Effector memory CD8-positive, alpha-beta T cell (primary cell): ENCODE measurements at regions not wholly inside any gene's neighbourhood (a gene's known extent, or its start where the extent isn't known, plus 50 kb on each side); places are given as distances from the start of the nearest gene placed in this dataset.
"Not testable (repeated sequence)": the region's sequence is repeated elsewhere in the genome, so short reads cannot be mapped to it uniquely, and the experiment has no call there.

Experiments
- ATAC-seq: fragments of 150-1000 bp; cut with Tn5 transposase; replicated peaks from 2 replicates; pipeline ENCODE4 v1.10.0; 2021; ENCODE audit warnings: mild to moderate bottlenecking, moderate library complexity
- DNase-seq, 3 experiments: peaks; one replicate each; pipeline ENCODE4 v3.0.0; 2021
- H3K27ac Mint-ChIP-seq, 2 donors: one replicate each; pipeline ENCODE4 v1.8.0; 2022; ENCODE audit warnings: mild to moderate bottlenecking in 2 of 2, mixed read lengths in 2 of 2, moderate library complexity in 2 of 2
- H3K27me3 Mint-ChIP-seq, 2 donors: one replicate each; pipeline ENCODE4 v1.8.0; 2022; ENCODE audit warnings: mixed read lengths in 2 of 2
- H3K36me3 Mint-ChIP-seq: one replicate; pipeline ENCODE4 v1.8.0; 2022; ENCODE audit warnings: mild to moderate bottlenecking, moderate library complexity, mixed read lengths; ENCODE audit not compliant: insufficient read depth
- H3K4me1 Mint-ChIP-seq, 2 donors: one replicate each; pipeline ENCODE4 v1.8.0; 2022; ENCODE audit warnings: low read depth in 2 of 2, mixed read lengths in 2 of 2
- H3K4me3 Mint-ChIP-seq, 2 donors: one replicate each; pipeline ENCODE4 v1.8.0; 2022; ENCODE audit warnings: mild to moderate bottlenecking in 2 of 2, mixed read lengths in 2 of 2, moderate library complexity in 2 of 2
- H3K9me3 Mint-ChIP-seq, 2 donors: one replicate each; pipeline ENCODE4 v1.8.0; 2022; ENCODE audit warnings: mixed read lengths in 2 of 2

- Mint-ChIP-seq H3K4me3 (no peak overlapping the region), H3K36me3 (no peaks in the 10 kb centered on the region), H3K27me3 (no peaks in the 10 kb centered on the region), H3K9me3 (no peaks in the 10 kb centered on the region), H3K27ac (no peak overlapping the region), H3K4me1 (no peaks in the 10 kb centered on the region)
- no peak for ATAC-seq
- no peak for DNase-seq
These were observed 104.9 kb downstream of the TEX13C start for GRCh38 chrX:125424536-125424935.

GRCh38 chrX:125436855-125437254 lies 117.2 kb downstream of the TEX13C start:
- no peaks in the 10 kb centered on the region for H3K27me3 Mint-ChIP-seq
- H3K36me3 Mint-ChIP-seq, result no peaks in the 10 kb centered on the region
- H3K9me3 Mint-ChIP-seq, result peaks cover 0 to 5% of the 10 kb centered on the region in 2 donors
- ATAC-seq, result no peak
- H3K27ac Mint-ChIP-seq, result no peak overlapping the region
- DNase-seq, result no peak
- no peaks in the 10 kb centered on the region for H3K4me1 Mint-ChIP-seq
- no peak overlapping the region for H3K4me3 Mint-ChIP-seq

GRCh38 chrX:125439194-125439849 lies 119.7 kb downstream of the TEX13C start:
- DNase-seq (no peak), ATAC-seq (no peak)
- peaks cover 0 to 4% of the 10 kb centered on the region in 2 donors for H3K27me3 Mint-ChIP-seq
- no peak overlapping the region for H3K4me3 Mint-ChIP-seq
- no peak overlapping the region for H3K27ac Mint-ChIP-seq
- H3K4me1 Mint-ChIP-seq, result no peaks in the 10 kb centered on the region
- H3K36me3 Mint-ChIP-seq, result no peaks in the 10 kb centered on the region
- peaks cover 0 to 5% of the 10 kb centered on the region in 2 donors for H3K9me3 Mint-ChIP-seq

GRCh38 chrX:125444659-125445058 lies 125.0 kb downstream of the TEX13C start:
- Mint-ChIP-seq H3K4me1 (no peaks in the 10 kb centered on the region), H3K4me3 (no peak overlapping the region), H3K27ac (no peak overlapping the region), H3K36me3 (no peaks in the 10 kb centered on the region), H3K27me3 (peaks cover 0 to 4% of the 10 kb centered on the region in 2 donors), H3K9me3 (no peaks in the 10 kb centered on the region)
- ATAC-seq (no peak), DNase-seq (no peak)

GRCh38 chrX:125475482-125475881 lies 155.8 kb downstream of the TEX13C start:
- no peak overlapping the region for H3K4me3 Mint-ChIP-seq
- ATAC-seq (no peak), DNase-seq (no peak)
- H3K4me1 Mint-ChIP-seq, result no peaks in the 10 kb centered on the region
- H3K27ac Mint-ChIP-seq, result no peak overlapping the region
- no peaks in the 10 kb centered on the region for H3K27me3 Mint-ChIP-seq
- no peaks in the 10 kb centered on the region for H3K36me3 Mint-ChIP-seq
- H3K9me3 Mint-ChIP-seq, result no peaks in the 10 kb centered on the region

- H3K27me3 Mint-ChIP-seq, result no peaks in the 10 kb centered on the region
- no peak for DNase-seq
- no peak overlapping the region for H3K4me3 Mint-ChIP-seq
- no peaks in the 10 kb centered on the region for H3K36me3 Mint-ChIP-seq
- no peaks in the 10 kb centered on the region for H3K9me3 Mint-ChIP-seq
- no peak overlapping the region for H3K27ac Mint-ChIP-seq
- no peak for ATAC-seq
- H3K4me1 Mint-ChIP-seq, result no peaks in the 10 kb centered on the region
These were observed 172.8 kb downstream of the TEX13C start for GRCh38 chrX:125492439-125492838.

GRCh38 chrX:125493004-125493403 lies 173.3 kb downstream of the TEX13C start:
- not testable (repeated sequence) for H3K4me3 Mint-ChIP-seq, H3K36me3 Mint-ChIP-seq, H3K9me3 Mint-ChIP-seq, H3K27me3 Mint-ChIP-seq, ATAC-seq, H3K4me1 Mint-ChIP-seq, H3K27ac Mint-ChIP-seq, DNase-seq

GRCh38 chrX:125497667-125498066 lies 178.0 kb downstream of the TEX13C start:
- no peak overlapping the region for H3K27ac Mint-ChIP-seq
- no peaks in the 10 kb centered on the region for H3K9me3 Mint-ChIP-seq
- no peak for DNase-seq
- H3K4me1 Mint-ChIP-seq, result no peaks in the 10 kb centered on the region
- no peak overlapping the region for H3K4me3 Mint-ChIP-seq
- H3K36me3 Mint-ChIP-seq, result no peaks in the 10 kb centered on the region
- no peaks in the 10 kb centered on the region for H3K27me3 Mint-ChIP-seq
- ATAC-seq, result no peak

- no peak for ATAC-seq
- Mint-ChIP-seq H3K4me1 (no peaks in the 10 kb centered on the region), H3K27ac (no peak overlapping the region), H3K36me3 (no peaks in the 10 kb centered on the region), H3K27me3 (no peaks in the 10 kb centered on the region), H3K4me3 (no peak overlapping the region), H3K9me3 (peaks cover 0 to 2% of the 10 kb centered on the region in 2 donors)
- DNase-seq, result no peak
These were observed 184.1 kb downstream of the TEX13C start for GRCh38 chrX:125503769-125504168.

- DNase-seq (no peak), ATAC-seq (no peak)
- Mint-ChIP-seq H3K4me3 (no peak overlapping the region), H3K4me1 (no peaks in the 10 kb centered on the region), H3K27ac (no peak overlapping the region), H3K27me3 (no peaks in the 10 kb centered on the region), H3K36me3 (no peaks in the 10 kb centered on the region), H3K9me3 (peaks cover 0 to 2% of the 10 kb centered on the region in 2 donors)
These were observed 185.5 kb downstream of the TEX13C start for GRCh38 chrX:125505207-125505606.

GRCh38 chrX:125507119-125507518 lies 187.4 kb downstream of the TEX13C start:
- DNase-seq (no peak), ATAC-seq (no peak)
- peaks cover 0 to 2% of the 10 kb centered on the region in 2 donors for H3K9me3 Mint-ChIP-seq
- no peaks in the 10 kb centered on the region for H3K27me3 Mint-ChIP-seq
- H3K27ac Mint-ChIP-seq, result no peak overlapping the region
- H3K4me1 Mint-ChIP-seq, result no peaks in the 10 kb centered on the region
- H3K4me3 Mint-ChIP-seq, result no peak overlapping the region
- H3K36me3 Mint-ChIP-seq, result no peaks in the 10 kb centered on the region

GRCh38 chrX:125520029-125520428 lies 200.4 kb downstream of the TEX13C start:
- Mint-ChIP-seq H3K27ac (no peak overlapping the region), H3K4me3 (no peak overlapping the region)

GRCh38 chrX:125522752-125523151 lies 203.1 kb downstream of the TEX13C start:
- ATAC-seq (no peak), DNase-seq (no peak)
- H3K36me3 Mint-ChIP-seq, result no peaks in the 10 kb centered on the region
- no peak overlapping the region for H3K4me3 Mint-ChIP-seq
- no peaks in the 10 kb centered on the region for H3K27me3 Mint-ChIP-seq
- H3K9me3 Mint-ChIP-seq, result no peaks in the 10 kb centered on the region
- H3K27ac Mint-ChIP-seq, result no peak overlapping the region
- no peaks in the 10 kb centered on the region for H3K4me1 Mint-ChIP-seq

More at GRCh38 chrX:125520029-125520428, 200.4 kb downstream of the TEX13C start:
- no peak for ATAC-seq
- Mint-ChIP-seq H3K36me3 (no peaks in the 10 kb centered on the region), H3K4me1 (no peaks in the 10 kb centered on the region), H3K9me3 (no peaks in the 10 kb centered on the region), H3K27me3 (no peaks in the 10 kb centered on the region)
- no peak for DNase-seq

- no peaks in the 10 kb centered on the region for H3K9me3 Mint-ChIP-seq
- ATAC-seq, result no peak
- H3K27me3 Mint-ChIP-seq, result no peaks in the 10 kb centered on the region
- DNase-seq, result no peak
- H3K4me1 Mint-ChIP-seq, result no peaks in the 10 kb centered on the region
- no peak overlapping the region for H3K27ac Mint-ChIP-seq
- no peaks in the 10 kb centered on the region for H3K36me3 Mint-ChIP-seq
- no peak overlapping the region for H3K4me3 Mint-ChIP-seq
These were observed 212.9 kb downstream of the TEX13C start for GRCh38 chrX:125532411-125533089.
